ENCODE measurements at regions not wholly inside any gene's neighbourhood (a gene's known extent, or its start where the extent isn't known, plus 50 kb on each side); places are given as distances from the start of the nearest gene placed in this dataset.
"Not testable (repeated sequence)": the region's sequence is repeated elsewhere in the genome, so short reads cannot be mapped to it uniquely, and the experiment has no call there.

DNA sequence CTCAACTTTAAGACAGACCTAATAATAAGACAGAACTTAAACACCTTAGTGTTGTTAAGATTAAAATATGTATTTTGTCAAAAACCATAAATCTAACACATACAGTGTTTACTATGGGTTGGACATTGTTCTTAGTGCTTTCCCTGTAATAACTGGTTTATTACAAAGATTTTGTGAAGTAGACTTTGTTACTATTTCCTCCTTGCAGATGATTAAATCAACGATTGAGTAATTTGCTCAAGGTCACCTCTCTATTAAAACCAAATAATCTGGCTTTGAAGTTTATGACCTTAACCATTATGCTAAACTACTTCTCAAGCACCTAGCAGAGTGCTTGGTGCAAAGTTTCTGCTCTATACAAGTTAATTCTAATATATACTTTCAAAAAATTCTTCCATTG lies 102.7 kb upstream of the FAM3C start:
- DNase-seq (ENCODE audit: low read depth in 2 of 2): no peak

GRCh38 chr7:121497545-121497944 lies 101.4 kb upstream of the FAM3C start:
- DNase-seq (ENCODE audit: low read depth in 2 of 2): not testable (repeated sequence)

- DNase-seq (ENCODE audit: low read depth in 2 of 2): no peak
These were observed 98.4 kb upstream of the FAM3C start for GRCh38 chr7:121494516-121494915.

DNA sequence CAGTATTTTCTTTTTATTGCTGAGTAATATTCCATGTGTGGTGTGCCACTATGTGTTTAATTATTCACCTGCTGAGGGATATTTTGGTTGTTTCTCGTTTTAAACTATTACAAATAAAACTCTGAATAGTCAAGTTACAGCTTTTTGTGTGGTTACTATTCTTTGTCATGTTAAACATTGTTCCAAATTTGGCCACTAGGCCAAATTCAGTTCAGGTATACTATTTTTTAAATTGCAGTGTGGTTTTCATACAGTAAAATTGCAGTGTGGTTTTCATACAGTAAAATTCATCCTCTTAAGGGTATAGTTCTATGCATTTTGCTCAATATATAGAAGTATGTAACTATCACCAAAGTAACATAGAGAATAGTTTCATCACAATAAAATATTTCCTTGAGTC lies 97.4 kb upstream of the FAM3C start:
- no peak for DNase-seq (ENCODE audit: low read depth in 2 of 2)

DNA sequence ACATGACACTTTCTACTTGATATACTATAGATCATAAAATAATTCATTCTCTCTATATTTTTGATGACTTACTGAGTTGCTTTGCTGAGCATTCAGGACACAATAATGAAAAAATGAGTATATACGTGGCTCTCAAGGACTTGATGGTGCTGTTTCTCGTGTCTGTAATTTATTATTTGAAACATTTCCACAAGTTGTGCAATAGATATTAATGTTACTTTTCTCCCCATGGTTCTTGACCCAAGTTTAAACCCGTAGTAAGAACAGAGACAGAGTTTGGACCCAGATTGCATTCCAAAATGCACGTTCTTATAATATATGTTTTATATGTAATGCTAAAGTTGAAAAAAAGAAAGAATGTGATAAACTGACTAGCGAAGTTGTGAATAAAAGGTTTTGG lies 94.2 kb upstream of the FAM3C start:
- DNase-seq (ENCODE audit: low read depth in 2 of 2): no peak

- DNase-seq (ENCODE audit: low read depth in 2 of 2): no peak
These were observed 93.3 kb upstream of the FAM3C start for GRCh38 chr7:121489440-121489839.

GRCh38 chr7:121488111-121488650 lies 92.1 kb upstream of the FAM3C start:
- no peak for DNase-seq (ENCODE audit: low read depth in 2 of 2)

DNA sequence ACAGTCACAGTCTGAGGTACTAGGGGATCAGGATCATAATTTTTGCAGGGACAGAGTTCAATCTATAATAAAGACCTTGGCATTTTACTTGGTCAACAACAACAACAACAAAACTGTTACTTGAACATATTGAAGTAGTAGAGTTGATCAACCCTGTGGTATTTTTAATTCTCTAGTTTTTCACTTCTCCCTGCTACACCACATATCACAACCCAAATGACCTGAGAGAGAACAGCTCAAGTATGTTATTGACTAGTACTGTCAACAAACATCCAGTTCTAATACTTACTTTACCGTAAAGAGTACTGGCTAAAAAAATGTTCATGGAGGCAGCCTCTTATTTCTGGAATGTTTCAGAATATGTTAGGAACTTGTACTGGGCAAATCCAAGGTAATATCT lies 90.5 kb upstream of the FAM3C start:
- DNase-seq (ENCODE audit: low read depth in 2 of 2): no peak

- DNase-seq (ENCODE audit: low read depth in 2 of 2): no peak
These were observed 89.5 kb upstream of the FAM3C start for GRCh38 chr7:121485467-121486243.

- DNase-seq (ENCODE audit: low read depth in 2 of 2): no peak
These were observed 88.1 kb upstream of the FAM3C start for GRCh38 chr7:121484089-121484763.

DNA sequence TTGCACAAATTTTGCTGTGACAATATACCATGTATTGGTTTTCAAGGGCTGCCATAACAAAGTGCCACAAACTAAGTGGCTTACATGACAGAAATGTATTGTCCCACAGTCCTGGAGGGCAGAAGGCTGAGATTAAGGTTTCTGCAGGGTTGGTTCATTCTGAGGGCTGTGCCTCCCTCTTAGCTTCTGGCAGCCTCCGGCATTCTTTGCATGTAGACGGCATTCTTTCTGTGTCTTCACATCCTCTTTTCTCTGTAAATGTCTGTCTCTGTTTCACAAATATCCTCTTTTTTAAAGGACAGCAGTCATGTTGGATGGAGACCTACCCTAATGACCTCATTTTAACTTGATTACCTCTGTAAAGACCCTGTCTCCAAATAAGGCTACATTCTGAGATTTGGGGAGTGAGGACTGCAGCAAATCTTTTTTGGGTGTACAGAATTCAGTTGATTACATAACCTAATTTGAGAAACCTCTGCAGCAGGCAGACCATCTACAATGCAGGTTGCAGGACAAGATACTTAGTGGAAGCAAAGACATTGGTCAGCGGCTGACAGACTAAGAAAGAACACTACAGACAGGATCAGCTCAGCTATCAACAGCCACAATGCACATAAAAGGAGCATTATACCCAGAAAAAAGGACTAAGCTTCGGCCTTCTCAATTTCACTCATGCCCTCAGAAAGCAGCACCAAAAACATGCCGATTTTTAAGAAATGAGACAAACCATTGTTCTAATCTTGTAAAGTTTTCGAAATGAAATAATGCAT lies 84.6 kb upstream of the FAM3C start:
- DNase-seq (ENCODE audit: low read depth in 2 of 2): no peak

GRCh38 chr7:121480058-121480457 lies 84.0 kb upstream of the FAM3C start:
- no peak for DNase-seq (ENCODE audit: low read depth in 2 of 2)

GRCh38 chr7:121479466-121479865 lies 83.4 kb upstream of the FAM3C start:
- DNase-seq (ENCODE audit: low read depth in 2 of 2): no peak

DNA sequence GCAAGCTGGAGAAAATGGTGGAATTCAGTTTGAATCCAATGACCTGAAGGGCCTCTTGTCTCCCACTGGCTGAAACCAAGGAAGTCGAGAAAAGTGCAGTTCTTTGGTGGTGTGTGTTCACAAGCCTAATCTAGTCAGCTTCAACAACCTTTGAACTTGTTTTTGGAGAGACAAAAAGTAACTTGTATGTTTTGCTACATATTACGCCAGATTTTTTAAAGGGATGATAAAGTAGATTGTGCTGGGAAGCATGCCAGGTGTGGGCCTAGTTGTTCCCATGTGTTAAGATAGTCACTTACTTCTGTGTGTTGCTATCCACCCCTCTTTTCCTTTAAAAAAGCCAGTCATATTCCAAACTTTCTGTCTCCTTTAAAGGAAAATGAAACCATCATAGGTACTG lies 79.7 kb upstream of the FAM3C start:
- no peak for DNase-seq (ENCODE audit: low read depth in 2 of 2)

DNA sequence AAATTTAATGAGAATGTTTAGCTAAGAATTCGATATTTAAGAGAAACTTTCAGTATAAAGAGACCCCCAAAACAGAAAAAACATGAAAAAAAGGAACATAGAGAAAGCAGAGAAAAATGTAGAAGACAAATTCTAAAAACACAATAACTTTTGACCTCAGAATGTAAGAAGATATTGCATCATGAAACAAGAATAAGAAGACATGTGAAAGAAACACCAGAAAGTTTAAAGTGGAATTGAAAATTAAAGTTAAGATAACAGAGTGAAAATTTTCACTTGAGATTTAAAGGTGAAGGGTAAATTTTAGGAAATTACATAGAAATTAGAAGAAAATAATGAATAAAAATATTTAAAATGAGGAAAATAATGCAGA lies 78.2 kb upstream of the FAM3C start:
- no peak for DNase-seq (ENCODE audit: low read depth in 2 of 2)

GRCh38 chr7:121473645-121474300 lies 77.7 kb upstream of the FAM3C start:
- no peak for DNase-seq (ENCODE audit: low read depth in 2 of 2)

DNA sequence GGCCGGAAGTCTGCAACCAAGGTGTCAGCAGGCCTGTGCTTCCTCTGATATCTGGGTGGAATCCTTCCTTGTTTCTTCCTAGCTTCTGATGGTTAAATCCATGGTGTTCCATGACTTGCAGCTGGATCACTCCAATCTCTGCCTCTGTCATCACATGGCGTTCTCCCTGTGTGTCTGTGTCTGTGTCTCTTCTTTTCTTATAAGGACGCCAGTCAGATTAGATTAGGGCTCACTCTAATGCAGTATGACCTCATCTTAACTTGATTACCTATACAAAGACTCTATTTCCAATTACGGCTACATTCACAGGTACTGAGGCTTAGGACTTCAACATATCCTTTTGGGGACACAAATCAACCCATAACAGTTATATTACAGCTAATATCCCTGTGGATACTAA lies 70.3 kb upstream of the FAM3C start:
- no peak for DNase-seq (ENCODE audit: low read depth in 2 of 2)

- no peak for DNase-seq (ENCODE audit: low read depth in 2 of 2)
These were observed 63.0 kb upstream of the FAM3C start for GRCh38 chr7:121459148-121459547.

DNA sequence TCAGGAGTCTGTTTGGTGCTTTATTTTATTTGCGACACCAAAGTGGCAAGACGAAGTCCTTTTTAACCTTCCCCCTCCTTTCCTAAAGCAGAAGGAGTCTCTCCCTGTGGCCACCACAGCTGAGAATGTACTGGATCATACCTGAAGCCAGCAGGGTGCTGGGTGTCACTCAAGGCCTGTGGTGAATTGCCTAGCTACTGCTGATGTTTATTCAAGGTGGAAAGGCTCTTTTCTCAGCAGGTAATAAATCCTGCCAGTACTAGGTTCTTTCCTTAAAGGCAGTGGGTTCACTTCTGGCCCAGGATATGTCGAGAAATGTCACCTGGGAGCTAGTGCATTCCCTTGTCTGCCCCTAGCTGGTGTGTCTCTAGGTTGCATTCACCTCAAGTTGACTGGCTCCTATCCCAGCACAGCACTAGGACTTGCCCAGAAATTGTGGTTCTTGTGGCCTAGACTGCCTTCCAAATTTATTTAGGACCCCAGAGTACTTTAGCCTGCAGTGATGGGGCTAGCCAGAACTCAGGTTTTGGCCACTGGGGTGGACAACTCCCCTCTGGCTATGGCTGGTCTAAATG lies 60.8 kb upstream of the FAM3C start:
- no peak for DNase-seq (ENCODE audit: low read depth in 2 of 2)

DNA sequence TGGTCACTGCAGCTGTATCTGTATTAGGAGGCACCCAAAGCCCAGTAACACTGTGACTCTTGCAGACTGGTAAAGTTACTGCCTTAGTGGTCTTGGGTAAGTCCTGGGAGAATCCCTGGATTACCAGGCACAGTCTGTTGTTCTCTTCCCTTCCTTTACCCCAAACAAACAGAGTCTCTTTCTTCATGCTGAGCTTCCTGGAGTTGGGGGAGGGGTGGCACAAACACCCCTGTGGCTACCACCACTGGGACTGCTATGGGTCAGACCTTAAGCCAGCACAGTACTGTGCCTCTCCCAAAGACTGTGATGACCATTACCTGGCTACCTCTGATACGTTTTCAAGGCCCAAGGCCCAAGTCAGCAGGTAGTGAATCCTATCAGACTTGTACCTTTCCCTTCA lies 59.9 kb upstream of the FAM3C start:
- DNase-seq (ENCODE audit: low read depth in 2 of 2): no peak

- no peak for DNase-seq (ENCODE audit: low read depth in 2 of 2)
These were observed 56.3 kb upstream of the FAM3C start for GRCh38 chr7:121452389-121452788.

All from stimulated activated CD4-positive, alpha-beta T cell treated with anti-CD3 and anti-CD28 coated beads, Interleukin-1b, Interleukin-23, amount 100 ng/mL, for 4 hours (primary cell).